ENCODE measurements at regions not wholly inside any gene's neighbourhood (a gene's known extent, or its start where the extent isn't known, plus 50 kb on each side); places are given as distances from the start of the nearest gene placed in this dataset.

DNA sequence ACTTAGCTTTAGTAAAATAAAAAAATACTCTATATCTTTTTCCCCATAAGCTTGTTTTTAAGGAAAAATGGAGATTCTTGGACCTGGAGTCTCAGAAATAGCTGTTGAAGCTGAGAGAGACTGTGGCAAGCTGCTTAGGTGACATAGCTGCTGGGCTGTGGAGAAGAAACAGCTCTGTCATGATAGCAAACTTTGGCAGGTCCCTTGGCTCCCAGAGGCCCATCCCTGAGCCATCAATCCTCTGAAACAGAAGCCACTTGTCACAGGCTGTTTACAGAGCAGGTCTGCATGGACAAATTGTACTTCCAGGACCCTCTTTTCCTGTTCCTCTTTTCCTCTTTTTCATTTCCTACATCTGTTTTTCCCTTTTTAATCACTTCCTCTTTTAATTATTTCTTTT is 1370.1 kb upstream of the CRIM1 start:
- DNase-seq (ENCODE audit: low read depth, low spot score): no peak

DNA sequence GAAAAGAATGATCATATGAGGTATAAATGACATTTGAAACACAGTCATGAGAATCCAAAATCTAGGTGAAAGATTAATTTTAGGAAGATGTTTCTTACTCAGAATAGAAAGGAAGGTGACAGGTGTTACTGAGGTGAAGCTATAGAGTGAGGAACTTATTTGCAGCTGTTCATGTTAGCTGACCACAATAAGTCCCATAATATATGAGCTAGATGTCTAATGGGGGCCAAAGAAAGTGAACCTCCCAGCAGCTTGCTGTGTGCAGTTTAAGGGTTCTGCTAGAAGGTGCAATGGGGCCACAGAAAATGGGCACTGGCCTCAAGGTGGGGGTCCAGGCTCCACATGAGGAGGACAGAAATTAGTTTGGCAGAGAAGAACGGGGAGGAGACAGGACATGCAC is 1374.9 kb upstream of the CRIM1 start:
- no peak for DNase-seq (ENCODE audit: low read depth, low spot score)

DNA sequence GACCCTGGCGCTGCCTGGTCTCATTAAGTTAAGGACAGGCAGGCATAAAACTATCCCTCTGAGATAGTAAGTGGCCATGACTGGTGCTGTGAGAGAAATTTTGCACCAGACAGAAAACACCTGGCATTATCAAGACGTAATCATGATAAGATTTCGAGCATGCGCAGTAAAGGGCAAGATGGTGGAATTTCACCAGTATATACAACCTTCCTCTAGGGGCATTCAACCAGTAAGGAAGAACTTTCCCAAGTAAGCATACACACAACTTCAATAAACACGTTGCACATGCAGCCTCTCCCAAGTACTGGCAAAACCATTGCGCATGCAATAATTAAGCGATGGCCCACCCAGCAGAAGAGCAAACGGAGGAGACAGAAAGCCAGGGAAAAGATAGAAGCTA is 1376.4 kb upstream of the CRIM1 start:
- DNase-seq (ENCODE audit: low read depth, low spot score): no peak

DNA sequence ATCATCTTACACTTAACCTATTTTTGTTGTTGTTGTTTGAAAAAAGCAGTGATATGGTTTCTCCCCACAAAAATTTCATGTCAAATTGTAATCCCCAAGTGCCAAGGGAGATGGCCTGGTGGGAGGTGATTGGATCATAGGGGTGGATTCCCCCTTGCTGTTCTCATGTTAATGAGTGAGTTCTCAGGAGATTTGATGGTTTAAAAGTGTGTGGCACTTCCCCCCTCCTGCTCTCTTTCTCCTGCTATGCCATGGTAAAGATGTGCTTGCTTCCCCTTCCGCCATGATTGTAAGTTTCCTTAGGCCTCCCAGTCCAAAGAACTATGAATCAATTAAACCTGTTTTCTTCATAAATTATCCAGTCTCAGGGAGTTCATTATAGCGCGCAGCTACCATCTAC is 1362.7 kb upstream of the FAM98A start:
- no peak for DNase-seq (ENCODE audit: low read depth, low spot score)

DNA sequence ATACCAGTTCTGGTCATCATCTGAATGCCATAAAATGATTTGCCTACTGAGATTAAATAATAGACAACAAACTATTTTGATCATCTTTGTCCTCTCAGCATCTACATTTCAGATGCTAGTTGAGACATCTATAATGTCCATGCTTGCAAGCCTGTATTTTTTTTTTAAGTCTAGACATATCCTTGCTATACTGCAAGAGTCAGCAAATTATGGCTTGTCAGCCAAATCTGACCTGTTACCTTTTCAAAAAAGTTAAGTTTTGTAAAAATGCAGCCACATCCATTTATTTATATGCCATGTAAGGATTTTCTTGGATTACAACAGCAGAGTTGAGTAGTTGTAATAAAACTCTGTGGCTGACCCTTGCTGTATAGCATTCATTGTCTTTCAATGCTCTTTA is 1355.7 kb upstream of the FAM98A start:
- DNase-seq (ENCODE audit: low read depth, low spot score): no peak

DNA sequence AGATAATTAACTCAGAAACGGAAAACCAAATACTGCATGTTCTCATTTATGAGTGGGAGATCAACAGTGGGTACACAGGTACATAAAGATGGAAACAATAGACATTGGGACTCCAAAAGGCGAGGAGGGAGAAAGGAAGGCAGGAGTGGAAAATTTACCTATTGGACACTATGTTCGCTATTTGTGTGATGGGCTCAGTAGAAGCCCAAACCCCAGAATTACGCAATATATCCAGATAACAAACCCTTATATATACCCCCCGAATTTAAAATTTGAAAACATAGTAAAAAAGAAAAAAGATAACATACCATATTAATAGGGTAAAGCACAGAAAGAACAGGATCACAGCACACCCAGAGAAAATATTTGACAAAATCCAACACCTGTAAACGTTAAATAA is 1351.7 kb upstream of the FAM98A start:
- no peak for DNase-seq (ENCODE audit: low read depth, low spot score)

DNA sequence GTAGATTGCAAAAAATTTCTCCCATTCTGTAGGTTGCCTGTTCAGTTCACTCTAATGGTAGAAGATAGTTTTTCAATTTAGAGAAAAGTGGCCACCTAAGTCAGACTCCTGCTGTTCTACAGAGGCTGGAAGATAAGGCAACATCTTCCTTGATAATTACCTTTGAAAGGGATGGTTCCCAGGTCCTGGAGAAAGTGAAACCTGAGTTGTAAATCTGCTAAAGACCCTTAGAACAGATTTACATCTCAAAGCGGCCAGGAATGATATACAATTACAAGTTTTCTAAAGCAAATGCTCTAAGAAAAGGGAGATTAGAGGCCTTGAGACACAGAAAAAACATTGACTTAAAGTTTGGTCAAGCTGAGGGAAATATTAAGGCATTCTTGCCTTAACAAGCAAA is 1350.2 kb upstream of the FAM98A start:
- DNase-seq (ENCODE audit: low read depth, low spot score): no peak

DNA sequence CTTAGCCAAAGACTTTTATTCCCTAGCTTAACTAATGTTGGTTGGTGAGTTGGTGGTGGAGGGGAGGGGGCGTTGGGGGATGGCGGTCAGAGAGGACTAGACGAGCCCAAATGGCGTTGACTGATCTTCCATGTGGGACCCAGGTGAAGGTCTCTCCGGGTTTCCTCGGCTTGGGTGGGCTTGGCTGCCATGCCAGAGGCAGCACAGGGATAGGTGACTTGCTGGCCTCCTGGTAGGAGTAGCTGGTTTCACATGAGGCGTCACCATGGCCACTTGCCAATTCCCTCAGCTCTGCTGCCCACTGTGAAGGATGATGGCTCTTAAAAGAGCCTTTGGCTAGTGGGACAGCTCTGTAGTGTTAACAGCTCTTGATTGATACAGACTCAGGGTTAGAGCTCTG is 1337.0 kb upstream of the FAM98A start:
- DNase-seq (ENCODE audit: low read depth, low spot score): no peak

DNA sequence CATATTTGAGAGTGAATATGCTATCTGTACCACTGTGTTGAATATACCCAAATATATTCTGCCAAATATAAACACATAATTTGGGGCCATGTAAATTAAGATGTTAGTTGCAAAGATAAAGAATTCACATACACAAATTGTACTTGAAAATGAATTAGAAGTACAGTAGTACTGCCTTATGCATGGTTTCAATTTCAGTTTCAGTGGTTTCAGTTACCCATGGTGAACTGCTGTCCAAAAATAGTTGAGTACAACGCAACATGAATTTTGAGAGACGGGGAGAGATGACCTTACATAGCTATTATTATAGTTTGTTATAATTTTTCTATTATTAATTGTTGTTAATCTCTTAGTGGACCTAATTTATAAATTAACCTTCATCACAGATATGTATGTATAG is 1313.0 kb upstream of the FAM98A start:
- no peak for DNase-seq (ENCODE audit: low read depth, low spot score)

DNA sequence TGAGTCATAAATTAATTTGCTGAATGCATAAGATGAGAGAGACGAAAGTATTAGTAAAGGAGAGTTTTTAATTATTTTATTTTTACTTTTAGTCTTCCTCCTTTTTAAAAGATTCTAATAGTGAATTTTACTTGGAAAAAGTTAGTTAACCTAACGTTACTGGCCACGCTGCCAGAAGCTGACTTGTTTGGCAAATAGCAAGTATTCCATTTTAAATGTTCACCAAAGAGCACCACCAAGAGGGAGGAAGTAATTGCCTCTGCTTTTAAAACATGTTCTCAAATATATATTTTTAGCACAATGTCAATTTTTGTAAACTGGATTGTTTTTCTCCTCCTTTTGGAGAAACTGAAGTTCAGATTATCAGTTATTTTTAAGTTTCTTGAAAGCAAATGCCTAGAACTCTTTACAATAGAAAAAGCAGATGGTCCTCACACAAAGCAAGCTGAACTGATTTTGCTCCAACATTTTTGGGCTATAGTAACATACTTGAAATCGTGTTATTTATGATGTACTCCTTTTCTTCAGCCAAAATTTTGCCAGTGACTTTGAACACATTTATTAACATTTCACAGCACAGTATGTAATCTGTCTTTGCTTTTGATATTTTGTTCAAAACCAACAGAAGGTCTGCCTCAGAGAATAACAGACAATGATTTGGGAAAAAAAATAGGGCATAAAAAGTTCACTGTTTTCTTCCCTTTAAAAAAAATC is 1311.0 kb upstream of the FAM98A start:
- DNase-seq (ENCODE audit: low read depth, low spot score): no peak

DNA sequence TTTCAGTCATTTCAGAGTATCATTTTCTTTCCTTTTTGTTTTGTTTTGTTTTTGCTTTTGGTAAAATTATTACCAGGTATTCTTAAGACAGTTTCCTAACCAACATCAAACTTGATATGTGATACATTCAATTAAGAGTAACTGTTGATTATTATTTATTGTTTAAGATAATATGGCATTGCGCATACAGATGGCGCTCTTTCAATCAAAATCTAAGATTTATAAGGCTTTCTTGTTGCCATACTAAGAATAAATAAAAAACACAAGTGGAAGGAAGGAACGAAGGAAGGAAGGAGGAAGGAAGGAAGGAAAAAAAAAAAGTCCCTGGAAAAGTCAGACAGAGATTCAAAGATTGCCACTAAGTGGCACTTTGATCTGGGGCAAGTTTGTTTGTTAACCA is 1308.7 kb upstream of the FAM98A start:
- DNase-seq (ENCODE audit: low read depth, low spot score): no peak

DNA sequence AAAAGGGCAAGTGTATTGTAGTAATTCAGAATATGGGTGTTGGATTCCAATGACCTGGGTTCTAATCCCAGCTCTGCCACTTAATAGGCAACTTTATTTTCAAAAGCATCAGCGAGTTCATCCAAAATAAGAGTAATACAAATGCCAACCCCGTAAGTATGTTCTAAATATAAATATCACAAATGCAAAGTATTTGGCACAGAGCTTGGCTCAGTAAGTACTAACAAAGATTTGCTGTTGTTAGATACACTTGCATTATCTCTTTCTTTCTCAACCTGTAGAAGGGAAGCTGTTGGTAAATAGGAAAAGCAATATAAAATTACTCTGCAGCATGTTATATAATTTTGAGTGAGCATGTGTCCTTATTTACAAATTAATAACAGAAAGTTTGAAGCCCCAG is 1302.6 kb upstream of the FAM98A start:
- DNase-seq (ENCODE audit: low read depth, low spot score): no peak

DNA sequence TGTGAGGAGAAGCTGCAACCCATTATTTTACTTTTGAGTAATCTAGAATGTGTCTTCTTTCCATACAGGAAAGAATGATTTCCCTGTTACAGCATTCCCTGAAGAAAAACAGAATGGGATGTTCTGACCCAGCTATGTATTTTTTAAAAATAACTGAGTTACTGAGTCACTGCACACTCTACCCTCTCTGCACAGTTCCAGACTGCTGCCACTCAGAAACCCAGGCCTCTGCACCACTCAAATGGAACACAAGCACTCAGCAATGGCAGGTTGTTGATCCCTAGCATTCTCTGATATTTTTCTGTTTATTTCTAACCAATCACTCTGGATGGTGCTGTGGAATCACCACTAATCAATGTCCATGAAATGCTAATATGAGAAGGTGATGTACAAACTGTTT is 1300.0 kb upstream of the FAM98A start:
- DNase-seq (ENCODE audit: low read depth, low spot score): no peak

DNA sequence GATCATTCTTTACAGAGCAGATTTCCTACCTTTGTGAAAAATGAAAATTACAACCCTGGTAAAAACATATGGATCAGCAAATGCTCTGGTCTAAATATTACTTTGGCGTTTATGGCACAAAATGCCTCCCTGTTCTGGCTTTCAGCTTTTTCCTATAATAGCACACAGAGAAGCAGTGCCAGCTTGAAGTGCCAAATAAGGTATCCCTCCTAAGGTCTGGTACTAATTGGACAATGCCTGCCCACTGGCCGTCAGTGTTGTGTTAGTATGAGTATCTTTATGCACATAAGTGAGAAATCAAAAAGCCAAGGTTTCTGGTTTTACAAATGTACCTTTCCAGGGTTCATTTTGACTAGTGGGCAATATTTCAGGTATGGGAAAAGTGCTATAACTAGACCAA is 1293.7 kb upstream of the FAM98A start:
- no peak for DNase-seq (ENCODE audit: low read depth, low spot score)

DNA sequence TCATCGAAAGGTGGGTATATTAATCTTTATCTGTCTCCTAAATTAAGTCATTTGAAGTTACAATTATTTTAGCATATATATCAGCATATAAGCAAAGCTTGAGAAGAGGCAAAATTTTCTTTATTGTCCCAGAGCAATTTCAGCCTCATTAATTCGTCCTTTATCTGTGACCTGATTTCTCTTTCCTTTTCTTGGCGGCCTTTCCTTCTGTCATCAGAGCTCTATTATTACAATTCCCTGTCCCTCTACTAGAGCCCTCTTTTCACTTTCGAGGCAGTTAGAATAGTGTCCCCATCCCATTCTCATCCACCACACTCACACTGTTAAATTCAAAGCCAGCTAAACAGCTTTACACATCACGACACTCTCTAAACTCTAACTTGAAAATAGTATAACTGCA is 1293.2 kb upstream of the FAM98A start:
- DNase-seq (ENCODE audit: low read depth, low spot score): no peak

DNA sequence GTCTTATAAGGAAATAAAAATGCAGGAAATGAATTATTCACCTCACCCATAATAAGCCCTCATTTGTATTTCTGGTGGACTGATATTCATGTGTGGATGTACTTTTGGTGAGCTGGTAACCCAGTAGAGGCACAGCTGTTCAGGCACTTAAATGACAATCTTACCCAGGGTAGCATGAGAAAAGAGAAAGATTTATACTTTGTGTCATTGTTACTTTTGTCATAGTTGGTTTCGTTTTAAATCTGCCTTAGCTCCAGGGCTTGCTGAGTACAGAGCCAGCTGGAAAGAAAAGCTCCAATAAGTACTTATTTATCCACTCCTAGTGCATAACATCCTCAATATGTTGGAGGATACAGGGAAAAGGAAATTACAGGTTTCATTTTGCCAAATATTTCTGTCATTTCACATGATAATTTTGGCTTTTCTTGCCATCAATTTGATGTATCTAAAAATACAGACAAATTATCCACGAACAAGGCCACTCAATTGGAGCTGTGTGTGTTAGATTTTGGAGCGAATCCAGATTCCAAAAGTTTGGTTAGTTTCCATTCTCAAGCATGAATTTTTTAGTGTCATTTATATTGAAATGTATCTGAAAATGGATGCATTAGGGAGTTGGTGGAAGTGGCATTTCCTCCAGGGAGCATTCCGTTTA is 1276.1 kb upstream of the FAM98A start:
- no peak for DNase-seq (ENCODE audit: low read depth, low spot score)

DNA sequence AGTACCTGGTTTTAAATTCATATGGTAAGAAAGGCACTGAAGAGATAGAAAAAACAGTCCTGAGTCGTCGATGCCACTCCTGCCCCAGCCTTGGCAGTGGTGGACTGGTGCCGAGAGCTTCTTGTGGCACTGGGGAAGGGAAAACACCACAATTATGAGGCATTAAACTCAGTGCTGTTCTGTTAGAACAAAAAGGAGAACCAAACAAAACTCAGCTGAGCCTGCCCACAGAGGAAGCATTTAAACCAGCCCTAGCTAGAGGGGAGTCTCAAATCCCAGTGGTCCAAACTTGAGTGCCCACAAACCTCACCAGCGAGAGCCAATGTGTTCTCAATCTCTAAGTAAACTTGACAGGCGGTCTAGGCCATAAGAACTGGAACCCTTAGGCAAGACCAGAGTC is 1254.5 kb upstream of the FAM98A start:
- DNase-seq (ENCODE audit: low read depth, low spot score): no peak

DNA sequence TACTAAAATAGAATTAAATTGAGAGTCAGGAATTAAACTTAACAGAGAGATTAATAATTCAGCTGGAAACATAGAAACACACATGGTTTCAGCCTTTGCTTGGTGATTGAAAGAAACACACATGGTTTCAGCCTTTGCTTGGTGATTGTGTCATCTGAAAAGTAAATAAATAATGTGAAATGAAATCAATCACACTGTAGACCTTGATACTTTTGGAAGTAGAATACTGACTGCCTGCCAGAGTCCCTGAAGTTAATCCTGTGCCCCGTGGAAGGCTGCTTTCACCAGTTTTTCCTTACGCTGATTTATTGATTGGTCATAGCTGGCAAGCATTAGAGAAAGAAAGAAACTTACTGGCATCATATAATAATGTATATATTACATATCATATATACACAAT is 1252.7 kb upstream of the FAM98A start:
- DNase-seq (ENCODE audit: low read depth, low spot score): no peak

DNA sequence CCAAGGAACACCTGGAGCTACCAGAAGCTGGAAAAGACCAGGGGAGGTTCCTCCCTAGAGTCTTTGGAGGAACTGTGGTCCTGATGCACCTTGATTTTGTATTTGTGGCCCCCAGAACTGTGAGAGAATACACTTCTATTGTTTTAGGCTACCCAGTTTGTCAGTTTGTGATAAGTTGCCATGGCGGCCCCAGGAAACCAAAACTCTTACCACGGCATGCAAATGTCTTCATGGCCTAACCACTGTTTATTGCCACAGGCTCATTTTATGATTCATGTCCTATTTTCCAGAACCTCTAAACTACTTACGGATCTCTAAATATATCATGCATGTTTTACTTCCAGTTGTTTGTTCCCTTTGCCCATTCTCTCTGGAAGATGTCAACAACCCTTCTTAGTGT is 1250.7 kb upstream of the FAM98A start:
- DNase-seq (ENCODE audit: low read depth, low spot score): no peak

DNA sequence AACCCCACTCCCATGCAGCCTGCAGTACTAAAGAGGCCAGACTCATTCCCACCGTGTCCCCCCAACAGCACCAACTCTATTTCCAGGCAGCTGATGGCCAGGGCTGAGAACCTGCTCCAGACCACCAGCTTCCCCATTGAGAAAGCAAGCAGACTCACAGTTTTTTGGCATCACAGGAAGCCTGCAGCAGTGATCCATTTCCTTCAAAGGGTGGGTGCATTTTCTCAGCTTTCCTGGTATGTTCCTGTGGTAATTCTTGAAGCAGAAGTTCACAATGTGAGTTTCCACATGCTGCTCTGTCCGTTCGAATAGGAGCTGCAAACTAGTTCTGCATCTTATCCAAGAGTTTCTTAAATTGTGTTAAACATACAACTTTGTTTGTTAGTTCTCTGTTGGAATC is 1249.6 kb upstream of the FAM98A start:
- DNase-seq (ENCODE audit: low read depth, low spot score): no peak

DNA sequence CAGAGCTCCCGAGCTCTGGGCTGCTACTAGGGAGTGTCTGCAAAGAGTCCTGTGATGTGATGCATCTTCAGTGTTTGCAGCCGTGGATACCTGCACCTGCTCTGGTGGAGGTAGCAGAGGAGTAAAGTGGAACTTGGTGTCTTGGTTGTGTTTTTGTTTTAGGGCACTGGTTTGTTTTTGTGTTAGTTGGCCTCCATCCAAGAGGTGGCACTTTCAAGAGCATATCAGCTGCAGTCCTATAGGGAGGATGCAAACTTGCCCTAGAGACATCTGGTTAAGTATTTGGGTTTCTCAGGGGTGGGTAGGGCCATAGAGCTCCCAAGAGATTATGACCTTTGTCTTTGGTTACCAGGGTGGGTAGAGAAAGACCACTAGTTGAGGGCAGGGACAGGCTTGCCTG is 1249.0 kb upstream of the FAM98A start:
- no peak for DNase-seq (ENCODE audit: low read depth, low spot score)

DNA sequence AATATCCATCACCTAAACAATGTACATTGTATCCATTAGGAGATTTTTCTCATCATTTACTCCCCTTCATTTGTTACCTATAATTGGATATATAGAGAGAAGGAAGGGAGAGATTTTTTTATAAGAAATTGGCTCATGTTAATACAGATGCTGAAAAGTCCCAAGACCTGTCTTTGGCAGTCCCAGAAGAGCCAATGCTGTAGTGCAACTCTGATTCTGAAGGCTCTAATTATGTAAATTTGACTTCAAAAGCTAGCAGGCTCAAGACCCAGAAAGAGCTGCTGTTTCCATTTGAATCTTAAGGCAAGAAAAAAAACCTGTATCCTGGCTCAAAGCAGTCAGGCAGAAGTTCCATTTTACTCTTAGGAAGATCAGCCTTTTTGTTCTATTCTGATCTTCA is 1245.5 kb upstream of the FAM98A start:
- no peak for DNase-seq (ENCODE audit: low read depth, low spot score)

DNA sequence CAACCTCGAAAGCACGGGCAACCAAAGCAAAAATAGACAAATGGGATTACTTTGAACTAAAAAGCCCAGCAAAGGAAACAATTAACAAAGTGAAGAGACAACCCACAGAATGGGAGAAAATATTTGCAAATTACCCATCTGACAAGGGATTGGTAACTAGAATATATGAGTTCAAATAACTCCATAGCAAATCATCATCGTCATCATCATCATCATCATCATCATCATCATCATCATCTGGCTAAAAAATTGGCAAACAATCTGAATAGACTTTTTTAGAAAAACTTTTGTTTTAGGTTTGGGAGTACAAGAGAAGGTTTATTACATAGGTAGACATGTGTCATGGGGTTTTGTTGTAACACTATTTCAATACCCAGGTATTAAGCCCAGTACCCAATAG is 1239.3 kb upstream of the FAM98A start:
- no peak for DNase-seq (ENCODE audit: low read depth, low spot score)

DNA sequence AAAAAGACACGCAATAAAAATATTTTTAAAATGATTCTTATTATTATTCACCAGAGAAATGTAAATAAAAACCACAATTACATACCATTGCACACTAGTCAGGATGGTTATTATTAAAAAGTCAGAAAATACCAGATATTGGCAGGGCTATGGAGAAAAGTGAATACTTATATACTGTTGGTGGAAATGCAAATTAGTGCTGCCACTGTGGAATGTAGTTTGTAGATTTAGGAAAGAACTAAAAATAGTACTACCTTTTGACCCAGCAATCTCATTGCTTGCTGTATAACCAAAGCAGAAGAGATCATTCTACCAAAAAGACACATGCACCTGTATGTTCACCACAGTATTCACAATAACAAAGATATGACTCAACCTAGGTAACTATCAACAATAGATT is 1237.3 kb upstream of the FAM98A start:
- no peak for DNase-seq (ENCODE audit: low read depth, low spot score)

All from smooth muscle cell of the brain vasculature (primary cell).